ENCODE measurements at regions not wholly inside any gene's neighbourhood (a gene's known extent, or its start where the extent isn't known, plus 50 kb on each side); places are given as distances from the start of the nearest gene placed in this dataset.
"Not testable (repeated sequence)": the region's sequence is repeated elsewhere in the genome, so short reads cannot be mapped to it uniquely, and the experiment has no call there.

- no peak for DNase-seq (ENCODE audit: low read depth)
Measured at GRCh38 chr18:25490316-25490715, 138.3 kb upstream of the ZNF521 start.

GRCh38 chr18:25473008-25473407 is 121.0 kb upstream of the ZNF521 start:
- no peak for DNase-seq (ENCODE audit: low read depth)

GRCh38 chr18:25470756-25471524 is 119.0 kb upstream of the ZNF521 start:
- not testable (repeated sequence) for DNase-seq (ENCODE audit: low read depth)

GRCh38 chr18:25470062-25470461 is 118.1 kb upstream of the ZNF521 start:
- no peak for DNase-seq (ENCODE audit: low read depth)

- no peak for DNase-seq (ENCODE audit: low read depth)
Measured at GRCh38 chr18:25469489-25469888, 117.5 kb upstream of the ZNF521 start.

- no peak for DNase-seq (ENCODE audit: low read depth)
Measured at GRCh38 chr18:25467226-25467987, 115.4 kb upstream of the ZNF521 start.

GRCh38 chr18:25465152-25465732 is 113.3 kb upstream of the ZNF521 start:
- DNase-seq (ENCODE audit: low read depth) = no peak

- DNase-seq (ENCODE audit: low read depth) = no peak
Measured at GRCh38 chr18:25464227-25464626, 112.3 kb upstream of the ZNF521 start.

- no peak for DNase-seq (ENCODE audit: low read depth)
Measured at GRCh38 chr18:25463726-25464125, 111.8 kb upstream of the ZNF521 start.

GRCh38 chr18:25459814-25460213 is 107.8 kb upstream of the ZNF521 start:
- no peak for DNase-seq (ENCODE audit: low read depth)

- DNase-seq (ENCODE audit: low read depth) = no peak
Measured at GRCh38 chr18:25457601-25458000, 105.6 kb upstream of the ZNF521 start.

- no peak for DNase-seq (ENCODE audit: low read depth)
Measured at GRCh38 chr18:25457126-25457525, 105.2 kb upstream of the ZNF521 start.

GRCh38 chr18:25456334-25457010 is 104.5 kb upstream of the ZNF521 start:
- no peak for DNase-seq (ENCODE audit: low read depth)

- DNase-seq (ENCODE audit: low read depth) = no peak
Measured at GRCh38 chr18:25455646-25456045, 103.7 kb upstream of the ZNF521 start.

GRCh38 chr18:25455159-25455558 is 103.2 kb upstream of the ZNF521 start:
- DNase-seq (ENCODE audit: low read depth) = no peak

- DNase-seq (ENCODE audit: low read depth) = no peak
Measured at GRCh38 chr18:25454730-25455129, 102.8 kb upstream of the ZNF521 start.

GRCh38 chr18:25454270-25454659 is 102.3 kb upstream of the ZNF521 start:
- DNase-seq (ENCODE audit: low read depth) = peak; percentile 2

- DNase-seq (ENCODE audit: low read depth) = peak; percentile 84
Measured at GRCh38 chr18:25453556-25454269, 101.7 kb upstream of the ZNF521 start.

- no peak for DNase-seq (ENCODE audit: low read depth)
Measured at GRCh38 chr18:25451077-25451658, 99.2 kb upstream of the ZNF521 start.

GRCh38 chr18:25449046-25449445 is 97.1 kb upstream of the ZNF521 start:
- peak; percentile 8 for DNase-seq (ENCODE audit: low read depth)

GRCh38 chr18:25446972-25447371 is 95.0 kb upstream of the ZNF521 start:
- DNase-seq (ENCODE audit: low read depth) = no peak
